ENCODE measurements at regions not wholly inside any gene's neighbourhood (a gene's known extent, or its start where the extent isn't known, plus 50 kb on each side); places are given as distances from the start of the nearest gene placed in this dataset.

GRCh38 chr17:30594223-30594952 lies 117.2 kb downstream of the GOSR1 start (continued):
- TF ChIP-seq KDM5B (CRISPR knock-in tag; IDR thresholded peaks at IDR 0.05; ENCODE audit: borderline replicate concordance) (0 out of 2 replicates have a peak, but pooled peaks have one; percentile 17), ZNF234 (CRISPR knock-in tag; conservative IDR thresholded peaks at IDR 0.05) (no peak), GPBP1L1 (CRISPR knock-in tag; IDR thresholded peaks at IDR 0.05) (no peak), ZNF510 (CRISPR knock-in tag; IDR thresholded peaks at IDR 0.05; ENCODE audit: low read depth) (no peak), SALL1 (CRISPR knock-in tag; IDR thresholded peaks at IDR 0.05) (0 out of 2 replicates have a peak, but pooled peaks have one; percentile 7), RAD51 (IDR thresholded peaks at IDR 0.05; ENCODE audit: borderline replicate concordance) (no peak), POLR2AphosphoS2 (IDR thresholded peaks at IDR 0.05; ENCODE audit: low read depth, low read length) (no peak), ZNF547 (CRISPR knock-in tag; IDR thresholded peaks at IDR 0.05) (no peak), CHD2 (IDR thresholded peaks at IDR 0.05; ENCODE audit: low read depth, low read length) (no peak), ERF (CRISPR knock-in tag; IDR thresholded peaks at IDR 0.05) (peak; percentile 66; the same call in 1 of the 2 replicates), CHCHD3 (CRISPR knock-in tag; IDR thresholded peaks at IDR 0.05) (no peak), FOXP4 (CRISPR knock-in tag; IDR thresholded peaks at IDR 0.05) (no peak), ZFP36L1 (CRISPR knock-in tag; IDR thresholded peaks at IDR 0.05) (no peak)
- TF ChIP-seq, protein P1, sequence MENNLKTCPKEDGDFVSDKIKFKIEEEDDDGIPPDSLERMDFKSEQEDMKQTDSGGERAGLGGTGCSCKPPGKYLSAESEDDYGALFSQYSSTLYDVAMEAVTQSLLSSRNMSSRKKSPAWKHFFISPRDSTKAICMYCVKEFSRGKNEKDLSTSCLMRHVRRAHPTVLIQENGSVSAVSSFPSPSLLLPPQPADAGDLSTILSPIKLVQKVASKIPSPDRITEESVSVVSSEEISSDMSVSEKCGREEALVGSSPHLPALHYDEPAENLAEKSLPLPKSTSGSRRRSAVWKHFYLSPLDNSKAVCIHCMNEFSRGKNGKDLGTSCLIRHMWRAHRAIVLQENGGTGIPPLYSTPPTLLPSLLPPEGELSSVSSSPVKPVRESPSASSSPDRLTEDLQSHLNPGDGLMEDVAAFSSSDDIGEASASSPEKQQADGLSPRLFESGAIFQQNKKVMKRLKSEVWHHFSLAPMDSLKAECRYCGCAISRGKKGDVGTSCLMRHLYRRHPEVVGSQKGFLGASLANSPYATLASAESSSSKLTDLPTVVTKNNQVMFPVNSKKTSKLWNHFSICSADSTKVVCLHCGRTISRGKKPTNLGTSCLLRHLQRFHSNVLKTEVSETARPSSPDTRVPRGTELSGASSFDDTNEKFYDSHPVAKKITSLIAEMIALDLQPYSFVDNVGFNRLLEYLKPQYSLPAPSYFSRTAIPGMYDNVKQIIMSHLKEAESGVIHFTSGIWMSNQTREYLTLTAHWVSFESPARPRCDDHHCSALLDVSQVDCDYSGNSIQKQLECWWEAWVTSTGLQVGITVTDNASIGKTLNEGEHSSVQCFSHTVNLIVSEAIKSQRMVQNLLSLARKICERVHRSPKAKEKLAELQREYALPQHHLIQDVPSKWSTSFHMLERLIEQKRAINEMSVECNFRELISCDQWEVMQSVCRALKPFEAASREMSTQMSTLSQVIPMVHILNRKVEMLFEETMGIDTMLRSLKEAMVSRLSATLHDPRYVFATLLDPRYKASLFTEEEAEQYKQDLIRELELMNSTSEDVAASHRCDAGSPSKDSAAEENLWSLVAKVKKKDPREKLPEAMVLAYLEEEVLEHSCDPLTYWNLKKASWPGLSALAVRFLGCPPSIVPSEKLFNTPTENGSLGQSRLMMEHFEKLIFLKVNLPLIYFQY (CRISPR knock-in tag; IDR thresholded peaks at IDR 0.05; ENCODE audit: borderline replicate concordance) = no peak
- TF ChIP-seq, protein P2, sequence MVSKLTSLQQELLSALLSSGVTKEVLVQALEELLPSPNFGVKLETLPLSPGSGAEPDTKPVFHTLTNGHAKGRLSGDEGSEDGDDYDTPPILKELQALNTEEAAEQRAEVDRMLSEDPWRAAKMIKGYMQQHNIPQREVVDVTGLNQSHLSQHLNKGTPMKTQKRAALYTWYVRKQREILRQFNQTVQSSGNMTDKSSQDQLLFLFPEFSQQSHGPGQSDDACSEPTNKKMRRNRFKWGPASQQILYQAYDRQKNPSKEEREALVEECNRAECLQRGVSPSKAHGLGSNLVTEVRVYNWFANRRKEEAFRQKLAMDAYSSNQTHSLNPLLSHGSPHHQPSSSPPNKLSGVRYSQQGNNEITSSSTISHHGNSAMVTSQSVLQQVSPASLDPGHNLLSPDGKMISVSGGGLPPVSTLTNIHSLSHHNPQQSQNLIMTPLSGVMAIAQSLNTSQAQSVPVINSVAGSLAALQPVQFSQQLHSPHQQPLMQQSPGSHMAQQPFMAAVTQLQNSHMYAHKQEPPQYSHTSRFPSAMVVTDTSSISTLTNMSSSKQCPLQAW (CRISPR knock-in tag; IDR thresholded peaks at IDR 0.05) = no peak
- TF ChIP-seq, protein P3, sequence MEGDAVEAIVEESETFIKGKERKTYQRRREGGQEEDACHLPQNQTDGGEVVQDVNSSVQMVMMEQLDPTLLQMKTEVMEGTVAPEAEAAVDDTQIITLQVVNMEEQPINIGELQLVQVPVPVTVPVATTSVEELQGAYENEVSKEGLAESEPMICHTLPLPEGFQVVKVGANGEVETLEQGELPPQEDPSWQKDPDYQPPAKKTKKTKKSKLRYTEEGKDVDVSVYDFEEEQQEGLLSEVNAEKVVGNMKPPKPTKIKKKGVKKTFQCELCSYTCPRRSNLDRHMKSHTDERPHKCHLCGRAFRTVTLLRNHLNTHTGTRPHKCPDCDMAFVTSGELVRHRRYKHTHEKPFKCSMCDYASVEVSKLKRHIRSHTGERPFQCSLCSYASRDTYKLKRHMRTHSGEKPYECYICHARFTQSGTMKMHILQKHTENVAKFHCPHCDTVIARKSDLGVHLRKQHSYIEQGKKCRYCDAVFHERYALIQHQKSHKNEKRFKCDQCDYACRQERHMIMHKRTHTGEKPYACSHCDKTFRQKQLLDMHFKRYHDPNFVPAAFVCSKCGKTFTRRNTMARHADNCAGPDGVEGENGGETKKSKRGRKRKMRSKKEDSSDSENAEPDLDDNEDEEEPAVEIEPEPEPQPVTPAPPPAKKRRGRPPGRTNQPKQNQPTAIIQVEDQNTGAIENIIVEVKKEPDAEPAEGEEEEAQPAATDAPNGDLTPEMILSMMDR (CRISPR knock-in tag; IDR thresholded peaks at IDR 0.05) = no peak
- TF ChIP-seq, protein P4, sequence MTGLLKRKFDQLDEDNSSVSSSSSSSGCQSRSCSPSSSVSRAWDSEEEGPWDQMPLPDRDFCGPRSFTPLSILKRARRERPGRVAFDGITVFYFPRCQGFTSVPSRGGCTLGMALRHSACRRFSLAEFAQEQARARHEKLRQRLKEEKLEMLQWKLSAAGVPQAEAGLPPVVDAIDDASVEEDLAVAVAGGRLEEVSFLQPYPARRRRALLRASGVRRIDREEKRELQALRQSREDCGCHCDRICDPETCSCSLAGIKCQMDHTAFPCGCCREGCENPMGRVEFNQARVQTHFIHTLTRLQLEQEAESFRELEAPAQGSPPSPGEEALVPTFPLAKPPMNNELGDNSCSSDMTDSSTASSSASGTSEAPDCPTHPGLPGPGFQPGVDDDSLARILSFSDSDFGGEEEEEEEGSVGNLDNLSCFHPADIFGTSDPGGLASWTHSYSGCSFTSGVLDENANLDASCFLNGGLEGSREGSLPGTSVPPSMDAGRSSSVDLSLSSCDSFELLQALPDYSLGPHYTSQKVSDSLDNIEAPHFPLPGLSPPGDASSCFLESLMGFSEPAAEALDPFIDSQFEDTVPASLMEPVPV (CRISPR knock-in tag; IDR thresholded peaks at IDR 0.05) = no peak
